RPMI7951 (cell line): ENCODE measurements at regions not wholly inside any gene's neighbourhood (a gene's known extent, or its start where the extent isn't known, plus 50 kb on each side); places are given as distances from the start of the nearest gene placed in this dataset.

Source experiments
- DNase-seq: peaks from one replicate; pipeline ENCODE4 v3.0.0-alpha.2; 2012; ENCODE audit warnings: low read depth

- DNase-seq: no peak
These were observed 57.6 kb downstream of the TENT5A start for GRCh38 chr6:81694855-81695254.

DNA sequence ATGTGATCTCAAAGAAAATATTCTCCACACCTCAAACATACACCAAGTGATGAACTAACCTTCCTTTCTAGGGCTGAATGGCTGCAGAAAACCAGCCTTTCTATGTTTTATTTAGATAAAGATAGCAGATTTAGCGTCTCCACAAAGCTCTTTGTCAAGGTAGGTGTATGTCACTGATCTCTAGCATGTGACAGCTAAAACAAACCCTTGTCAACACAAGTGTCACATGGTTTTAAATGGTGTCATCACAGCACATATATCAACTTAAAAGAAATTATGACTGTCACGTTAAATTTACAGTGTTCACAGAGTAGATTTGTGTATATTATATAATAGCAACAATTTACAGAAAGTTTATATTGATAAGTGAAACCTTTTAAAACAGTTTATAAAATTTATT lies 58.3 kb downstream of the TENT5A start:
- no peak for DNase-seq

GRCh38 chr6:81693266-81693665 lies 59.2 kb downstream of the TENT5A start:
- DNase-seq: no peak

GRCh38 chr6:81690073-81690472 lies 62.4 kb downstream of the TENT5A start:
- no peak for DNase-seq

GRCh38 chr6:81689580-81689979 lies 62.9 kb downstream of the TENT5A start:
- no peak for DNase-seq

GRCh38 chr6:81683912-81684311 lies 68.6 kb downstream of the TENT5A start:
- peak; percentile 25 for DNase-seq

- no peak for DNase-seq
These were observed 69.4 kb downstream of the TENT5A start for GRCh38 chr6:81682858-81683620.

DNA sequence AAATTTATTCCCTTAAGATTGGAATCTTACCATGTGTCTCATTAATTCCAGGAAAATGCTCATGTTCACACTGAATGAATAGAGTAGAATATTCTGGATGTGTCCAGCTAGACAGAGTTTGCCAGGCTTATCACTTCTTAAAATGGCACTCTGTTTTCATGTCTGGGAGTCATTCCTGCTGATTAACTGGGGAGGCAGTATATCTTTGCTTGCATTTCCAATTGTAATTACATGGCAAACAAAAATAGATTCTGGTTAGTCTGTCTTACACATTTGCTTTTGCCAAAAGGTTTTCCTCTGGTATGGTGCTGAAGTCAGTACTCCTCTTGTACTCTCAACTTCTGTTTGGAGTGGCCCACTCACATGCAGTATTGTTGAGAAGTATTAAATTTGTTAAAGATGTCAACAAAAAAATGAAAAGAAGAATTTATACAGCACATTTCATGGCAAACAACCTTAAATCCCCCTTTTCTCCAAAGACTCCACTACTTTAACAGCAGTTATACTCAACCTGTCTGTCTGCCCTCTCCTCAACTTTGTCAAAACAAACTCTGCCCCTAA lies 70.2 kb downstream of the TENT5A start:
- DNase-seq: no peak

GRCh38 chr6:81669445-81669844 lies 83.0 kb downstream of the TENT5A start:
- no peak for DNase-seq

- DNase-seq: no peak
These were observed 83.8 kb downstream of the TENT5A start for GRCh38 chr6:81668615-81669047.

DNA sequence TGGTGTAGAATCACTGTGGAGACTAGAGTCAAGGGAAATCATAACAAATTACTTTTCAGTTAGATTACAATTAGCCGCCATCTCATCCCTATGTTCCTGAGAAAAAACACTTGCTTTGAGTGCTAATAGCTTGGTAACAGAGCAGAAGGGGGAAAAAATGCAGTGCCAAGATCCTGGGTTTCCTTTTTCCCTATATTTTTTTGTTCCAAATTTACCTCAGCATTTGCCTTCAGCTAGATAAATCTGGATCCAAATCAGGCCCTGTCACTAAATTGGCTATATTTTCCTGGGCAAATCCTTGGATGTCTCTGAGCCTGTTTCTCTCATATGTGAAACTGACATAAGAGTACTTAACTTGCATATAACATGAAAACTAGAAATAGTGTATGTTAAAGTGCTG lies 86.0 kb downstream of the TENT5A start:
- no peak for DNase-seq

DNA sequence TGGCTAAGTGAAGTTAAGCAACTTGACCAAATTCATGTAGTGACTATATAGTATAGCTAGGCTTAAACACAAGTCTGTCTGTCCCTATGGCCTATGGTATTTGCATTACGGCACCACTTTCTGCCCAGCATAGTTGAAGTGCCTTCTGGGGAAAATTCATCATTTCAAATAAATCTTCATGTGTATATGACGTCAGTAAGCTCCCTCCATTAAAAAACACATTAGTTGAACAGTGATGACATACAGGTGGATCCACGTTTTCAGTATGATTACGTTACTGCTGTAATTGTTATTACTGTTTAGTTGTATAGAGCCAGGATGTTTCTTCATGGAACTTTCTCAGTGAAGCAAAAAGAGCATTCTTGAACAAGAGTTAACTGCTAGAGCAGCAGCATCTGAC lies 96.2 kb downstream of the TENT5A start:
- no peak for DNase-seq

- DNase-seq: no peak
These were observed 96.8 kb downstream of the TENT5A start for GRCh38 chr6:81655696-81656095.

GRCh38 chr6:81648502-81648901 lies 104.0 kb downstream of the TENT5A start:
- DNase-seq: no peak

- DNase-seq: no peak
These were observed 109.3 kb downstream of the TENT5A start for GRCh38 chr6:81643156-81643555.

DNA sequence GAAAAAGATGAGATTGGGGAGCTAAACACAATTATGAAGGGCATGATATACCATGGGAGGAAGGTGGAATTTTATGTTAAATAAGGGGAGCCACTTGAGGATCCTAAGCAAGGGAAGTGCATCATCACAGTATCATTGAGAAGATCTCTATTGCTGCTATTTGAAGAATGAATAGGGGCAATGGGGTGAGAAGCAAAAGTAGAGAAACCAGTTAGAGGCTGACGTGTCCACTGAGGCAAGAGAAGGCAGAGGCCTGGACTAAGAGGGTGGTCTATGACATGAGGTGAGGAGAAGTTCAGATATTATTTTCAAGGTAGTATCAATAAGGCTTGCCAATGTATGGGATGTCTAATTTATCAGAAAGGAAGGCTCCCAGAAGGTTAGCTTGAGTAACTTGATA lies 111.6 kb downstream of the TENT5A start:
- no peak for DNase-seq

GRCh38 chr6:81640126-81640525 lies 112.4 kb downstream of the TENT5A start:
- DNase-seq: no peak

- DNase-seq: no peak
These were observed 114.1 kb downstream of the TENT5A start for GRCh38 chr6:81638366-81638765.

DNA sequence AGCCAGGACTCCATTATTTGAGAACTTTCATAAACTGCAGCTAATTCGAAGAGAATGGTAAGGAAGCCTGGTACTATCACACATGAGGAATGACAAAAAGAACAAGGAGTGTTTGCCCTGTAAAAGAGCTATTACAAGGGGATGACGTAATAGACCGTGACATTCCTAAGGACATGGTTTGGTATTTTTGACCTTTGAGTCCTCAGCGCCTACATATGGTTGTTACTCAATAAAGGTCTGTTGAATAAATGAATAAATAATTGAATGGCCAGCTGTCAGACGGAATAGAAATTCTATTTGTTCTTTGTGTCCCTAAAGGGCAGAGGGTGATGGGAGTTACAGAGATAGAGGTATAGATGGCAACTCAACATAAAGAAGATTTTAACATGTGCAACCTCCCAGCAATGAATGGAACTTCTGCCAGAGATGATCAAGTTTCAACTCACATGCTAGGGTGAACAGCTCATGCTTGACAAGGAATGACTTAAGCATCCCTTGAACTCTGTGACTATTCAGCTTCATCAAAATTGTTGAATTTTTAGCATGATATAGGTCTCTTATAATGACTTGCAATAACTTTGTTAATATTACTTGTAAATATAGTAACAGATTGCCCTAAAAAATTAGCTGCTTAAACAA lies 115.4 kb downstream of the TENT5A start:
- DNase-seq: peak; percentile 17

- DNase-seq: no peak
These were observed 118.2 kb downstream of the TENT5A start for GRCh38 chr6:81634155-81634880.

DNA sequence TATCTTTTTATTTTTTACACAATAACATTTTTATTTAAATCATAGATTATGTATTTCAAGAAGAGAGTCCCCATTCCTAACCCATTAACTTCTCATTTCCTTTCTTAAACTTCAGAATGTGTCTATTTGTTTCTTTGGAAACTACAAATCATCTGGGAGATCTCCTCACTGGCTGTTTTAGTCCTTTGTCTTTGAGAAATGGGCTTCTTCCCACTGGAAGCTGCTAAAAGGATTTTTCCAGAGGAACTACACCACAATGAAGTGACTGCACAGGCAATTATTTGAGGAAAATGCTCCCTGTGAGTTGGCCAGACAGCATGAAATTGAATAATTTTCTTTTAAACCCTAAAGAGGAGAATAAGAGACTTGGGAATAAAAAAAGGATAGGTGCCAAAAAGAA lies 119.1 kb downstream of the TENT5A start:
- DNase-seq: no peak

DNA sequence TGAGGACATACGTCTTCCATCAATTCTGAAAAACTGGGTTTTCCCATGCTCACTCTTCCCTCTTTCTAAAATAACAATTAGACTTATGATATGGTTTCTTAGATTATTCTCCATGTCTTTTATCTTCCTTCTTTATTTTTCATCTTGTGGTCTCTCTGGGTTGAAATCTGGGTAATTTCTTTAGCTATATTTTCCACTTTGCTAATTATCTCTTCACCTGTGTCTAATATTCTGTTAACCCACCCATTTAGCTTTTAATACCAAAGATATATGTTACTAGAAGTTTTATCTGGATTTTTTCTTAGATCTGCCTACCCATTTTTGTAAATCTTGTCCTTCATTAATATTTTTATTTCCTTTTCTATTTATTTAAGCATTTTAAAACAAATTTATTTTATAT lies 121.8 kb downstream of the TENT5A start:
- no peak for DNase-seq

- no peak for DNase-seq
These were observed 127.3 kb downstream of the TENT5A start for GRCh38 chr6:81625216-81625615.
